ENCODE measurements at regions not wholly inside any gene's neighbourhood (a gene's known extent, or its start where the extent isn't known, plus 50 kb on each side); places are given as distances from the start of the nearest gene placed in this dataset.
A peak's percentile ranks its signal among the peaks of the same experiment; 100 is the strongest.

GRCh38 chr3:46093327-46093942 lies 66.2 kb upstream of the XCR1 start:
- no peak for DNase-seq (ENCODE audit: extremely low read depth in 1 of 11, low read depth in 9 of 11, low spot score in 4 of 11)

- no peak for DNase-seq (ENCODE audit: extremely low read depth in 1 of 11, low read depth in 9 of 11, low spot score in 4 of 11)
These were observed 65.4 kb upstream of the XCR1 start for GRCh38 chr3:46092702-46093080.

DNA sequence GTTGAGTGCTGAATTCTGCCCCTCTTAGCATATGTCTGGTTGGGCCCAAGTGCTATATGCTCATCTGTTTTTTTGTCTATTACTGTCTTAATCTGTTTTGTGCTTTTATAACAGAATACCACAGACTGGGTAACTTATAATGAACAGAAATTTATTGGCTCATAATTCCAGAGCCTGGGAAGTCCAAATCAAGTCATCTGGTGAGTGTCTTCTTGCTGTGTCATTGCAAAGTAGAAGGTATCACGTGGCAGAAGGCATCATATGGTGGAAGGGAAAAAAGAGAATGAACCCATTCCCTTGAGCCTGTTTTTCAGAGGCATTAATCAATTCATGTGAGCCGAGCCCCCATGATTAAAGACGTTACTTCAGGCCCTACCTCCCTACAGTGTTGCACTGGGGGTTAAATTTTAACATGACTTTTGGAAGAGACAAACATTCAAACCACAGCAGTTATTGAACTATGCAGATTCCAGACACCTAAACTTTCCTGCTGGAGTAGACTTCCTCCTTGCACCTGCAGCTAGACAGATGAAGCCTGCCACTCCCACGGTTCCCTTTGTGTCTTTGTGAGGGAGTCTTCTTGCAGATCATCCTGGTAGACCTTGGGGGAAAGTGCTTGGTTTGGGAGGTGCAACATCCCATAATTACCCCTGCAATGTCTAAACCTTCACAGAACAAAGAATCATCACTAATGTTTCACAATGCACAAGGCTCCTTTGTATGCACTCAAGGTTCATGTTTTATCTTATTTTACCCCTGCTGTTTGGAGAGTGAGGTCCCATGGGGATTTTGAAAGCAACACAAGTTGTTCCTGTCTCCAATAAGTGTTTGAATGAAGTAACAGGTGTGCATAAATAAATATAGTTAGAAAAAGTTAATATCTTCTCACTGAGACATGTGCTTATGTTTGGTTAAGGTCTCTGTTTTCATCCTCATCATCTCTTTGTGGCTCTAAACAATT lies 64.7 kb upstream of the XCR1 start:
- DNase-seq (ENCODE audit: extremely low read depth in 1 of 11, low read depth in 9 of 11, low spot score in 4 of 11): no peak

GRCh38 chr3:46091046-46091445 lies 63.8 kb upstream of the XCR1 start:
- no peak for DNase-seq (ENCODE audit: extremely low read depth in 1 of 11, low read depth in 9 of 11, low spot score in 4 of 11)

DNA sequence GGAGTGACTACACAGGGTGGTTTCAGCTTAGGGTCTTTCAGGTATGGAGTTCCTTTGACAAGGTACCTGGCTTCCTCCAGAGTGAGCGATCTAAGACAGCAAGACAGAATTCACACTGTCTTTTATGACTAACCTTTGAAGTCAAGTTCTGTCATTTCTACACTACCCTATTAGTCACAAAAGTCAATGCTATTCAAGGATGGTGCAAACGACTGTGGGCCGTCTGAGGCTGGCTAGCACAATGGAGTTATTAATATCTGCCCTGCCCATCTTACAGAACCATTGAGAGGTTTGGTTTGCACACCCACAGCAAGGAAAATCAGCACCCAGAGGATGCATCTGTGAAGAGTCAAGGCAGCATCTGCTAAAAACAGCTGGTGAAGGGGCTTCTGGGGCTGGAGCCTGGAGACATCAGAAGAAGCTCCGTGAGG lies 62.9 kb upstream of the XCR1 start:
- no peak for DNase-seq (ENCODE audit: extremely low read depth in 1 of 11, low read depth in 9 of 11, low spot score in 4 of 11)

GRCh38 chr3:46089237-46090011 lies 62.1 kb upstream of the XCR1 start:
- DNase-seq (ENCODE audit: extremely low read depth in 1 of 11, low read depth in 9 of 11, low spot score in 4 of 11): no peak

GRCh38 chr3:46087871-46088270 lies 60.6 kb upstream of the XCR1 start:
- DNase-seq (ENCODE audit: extremely low read depth in 1 of 11, low read depth in 9 of 11, low spot score in 4 of 11): no peak

GRCh38 chr3:46086986-46087385 lies 59.7 kb upstream of the XCR1 start:
- no peak for DNase-seq (ENCODE audit: extremely low read depth in 1 of 11, low read depth in 9 of 11, low spot score in 4 of 11)

GRCh38 chr3:46086083-46086437 lies 58.8 kb upstream of the XCR1 start:
- DNase-seq (ENCODE audit: extremely low read depth in 1 of 11, low read depth in 9 of 11, low spot score in 4 of 11): no peak

GRCh38 chr3:46085421-46086082 lies 58.3 kb upstream of the XCR1 start:
- no peak for DNase-seq (ENCODE audit: extremely low read depth in 1 of 11, low read depth in 9 of 11, low spot score in 4 of 11)

DNA sequence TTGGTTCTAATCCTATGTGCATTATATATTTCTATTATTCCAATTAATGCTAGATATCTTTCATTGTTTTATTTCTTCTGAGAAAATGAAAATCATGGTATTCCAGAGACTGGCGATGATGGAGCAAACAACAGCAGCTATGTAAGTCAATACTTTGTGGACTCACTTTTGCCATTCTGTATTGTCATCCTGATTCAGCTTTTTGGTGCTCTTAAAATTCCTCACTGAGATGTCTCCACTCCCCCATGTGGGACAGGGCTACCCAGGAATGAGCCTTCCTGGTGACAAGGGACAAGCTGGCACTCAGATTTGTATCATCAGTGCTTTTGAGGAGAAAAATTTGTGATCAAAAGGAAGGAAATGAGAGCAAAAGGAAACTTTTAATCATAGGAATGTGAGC lies 56.7 kb upstream of the XCR1 start:
- DNase-seq (ENCODE audit: extremely low read depth in 1 of 11, low read depth in 9 of 11, low spot score in 4 of 11): no peak

- DNase-seq (ENCODE audit: extremely low read depth in 1 of 11, low read depth in 9 of 11, low spot score in 4 of 11): no peak
These were observed 55.6 kb upstream of the XCR1 start for GRCh38 chr3:46082849-46083248.

GRCh38 chr3:46082021-46082420 lies 54.7 kb upstream of the XCR1 start:
- DNase-seq (ENCODE audit: extremely low read depth in 1 of 11, low read depth in 9 of 11, low spot score in 4 of 11): no peak

DNA sequence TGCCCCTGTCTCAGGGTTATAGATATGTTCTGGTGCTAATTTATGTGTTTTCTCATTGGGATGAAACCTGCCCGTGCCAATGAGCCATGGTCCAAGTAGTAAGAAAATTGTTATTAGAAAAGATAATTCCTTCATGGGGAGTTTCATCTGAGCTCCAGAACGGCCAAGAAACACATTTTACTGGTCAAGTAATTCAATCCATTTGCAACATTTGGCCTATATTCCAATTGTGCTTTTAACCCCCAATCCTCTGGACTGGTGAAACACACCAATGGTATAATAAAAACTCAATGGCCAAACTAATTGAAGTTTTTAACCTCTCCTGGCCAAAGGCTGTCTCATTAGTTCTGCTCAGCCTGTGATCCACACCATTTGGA lies 53.7 kb upstream of the XCR1 start:
- no peak for DNase-seq (ENCODE audit: extremely low read depth in 1 of 11, low read depth in 9 of 11, low spot score in 4 of 11)

GRCh38 chr3:46080124-46080968 lies 53.1 kb upstream of the XCR1 start:
- DNase-seq (ENCODE audit: extremely low read depth in 1 of 11, low read depth in 9 of 11, low spot score in 4 of 11): no peak

DNA sequence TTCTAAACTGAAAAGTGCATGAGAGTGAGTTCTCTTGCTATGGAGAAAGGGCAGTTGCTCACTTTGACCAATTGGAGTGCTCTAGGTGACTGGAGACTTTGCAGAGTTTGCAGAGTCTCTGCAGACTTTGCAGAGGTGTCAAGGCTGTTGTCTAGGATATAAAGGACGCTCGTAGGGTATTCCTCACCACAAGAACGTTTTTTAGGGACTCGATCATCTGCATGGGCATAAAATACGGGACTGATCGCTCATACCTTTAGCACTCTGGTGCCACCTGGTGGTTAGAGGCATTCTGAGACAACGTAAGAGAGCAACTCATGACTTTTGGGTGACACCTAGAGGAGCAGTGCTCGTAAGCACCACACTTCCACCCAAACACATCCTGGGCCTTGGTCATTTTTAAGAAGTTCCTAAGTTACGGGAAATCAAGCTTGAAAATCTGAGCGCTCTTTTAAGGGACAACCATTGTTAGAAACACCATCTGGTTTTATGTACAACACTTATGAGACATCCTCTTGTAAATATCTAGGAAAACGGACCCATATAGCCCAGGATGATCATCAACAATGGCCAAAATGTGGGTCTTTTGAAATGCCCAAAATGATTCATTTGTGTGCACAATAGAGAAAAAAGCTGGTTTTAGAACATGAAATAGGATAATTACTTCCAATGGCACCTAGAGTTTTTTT lies 51.6 kb upstream of the XCR1 start:
- DNase-seq (ENCODE audit: extremely low read depth in 1 of 11, low read depth in 9 of 11, low spot score in 4 of 11): peak; percentile 73 to 94 (median 85)

Data from renal cortex interstitium (tissue), 11 donors.